Smooth muscle cell (in vitro differentiated cells): ENCODE measurements at regions not wholly inside any gene's neighbourhood (a gene's known extent, or its start where the extent isn't known, plus 50 kb on each side); places are given as distances from the start of the nearest gene placed in this dataset.
A peak's percentile ranks its signal among the peaks of the same experiment; 100 is the strongest.

Source experiments
- DNase-seq: peaks from one replicate; lab custom pipeline; 2025; ENCODE audit not compliant: unreplicated experiment; lab: John Stamatoyannopoulos, UW
- H2AFZ ChIP-seq: fragments of 200-600 bp; sonication (generic); 2 replicates; pipeline ENCODE4 v1.6.0; 2016; ENCODE audit warnings: antibody characterized with exemption, low read depth, mild to moderate bottlenecking
- H3F3A ChIP-seq: fragments of 200-600 bp; sonication (generic); 2 replicates; pipeline ENCODE4 v1.6.0; 2017; ENCODE audit warnings: antibody characterized with exemption, low read depth
- H3K27ac ChIP-seq: fragments of 200-600 bp; sonication (generic); 2 replicates; pipeline ENCODE4 v1.5.1; 2016; ENCODE audit warnings: low read depth, mild to moderate bottlenecking
- H3K27me3 ChIP-seq: fragments of 200-600 bp; sonication (generic); 2 replicates; pipeline ENCODE4 v1.6.1; 2016; ENCODE audit warnings: low read depth, mild to moderate bottlenecking
- H3K36me3 ChIP-seq: fragments of 200-600 bp; sonication (generic); 2 replicates; pipeline ENCODE4 v1.5.1; 2016; ENCODE audit warnings: low read depth
- H3K4me1 ChIP-seq: fragments of 200-600 bp; sonication (generic); 2 replicates; pipeline ENCODE4 v1.5.1; 2016; ENCODE audit warnings: low read depth
- H3K4me2 ChIP-seq: fragments of 200-600 bp; sonication (generic); 2 replicates; pipeline ENCODE4 v1.6.0; 2016; ENCODE audit warnings: mild to moderate bottlenecking
- H3K4me3 ChIP-seq: fragments of 200-600 bp; sonication (generic); 2 replicates; pipeline ENCODE4 v1.5.1; 2016; ENCODE audit warnings: mild to moderate bottlenecking
- H3K79me2 ChIP-seq: fragments of 200-600 bp; sonication (generic); 2 replicates; pipeline ENCODE4 v1.6.0; 2016; ENCODE audit warnings: low read depth, mild to moderate bottlenecking
- H3K9ac ChIP-seq: fragments of 200-600 bp; sonication (generic); 2 replicates; pipeline ENCODE4 v1.6.0; 2016; ENCODE audit warnings: low read depth
- H3K9me3 ChIP-seq: fragments of 200-600 bp; sonication (generic); replicated peaks from 2 replicates; pipeline ENCODE4 v1.5.1; 2016; ENCODE audit warnings: low read depth
- H4K20me1 ChIP-seq: fragments of 200-600 bp; sonication (generic); 2 replicates; pipeline ENCODE4 v1.6.0; 2016; ENCODE audit warnings: low read depth
- WGBS: methylation state at CpG from one replicate; pipeline ENCODE4 v1.1.7; 2016; ENCODE audit warnings: low lambda C conversion rate; 5-methylcytosine and 5-hydroxymethylcytosine counted together
- TF ChIP-seq, protein P1 (sequence below): fragments of 200-600 bp; sonication (generic); IDR thresholded peaks from 2 replicates; pipeline ENCODE4 v1.5.1; 2017; ENCODE audit warnings: borderline replicate concordance, mild to moderate bottlenecking, antibody characterized with exemption; ENCODE audit not compliant: insufficient read depth, poor library complexity, severe bottlenecking

DNA sequence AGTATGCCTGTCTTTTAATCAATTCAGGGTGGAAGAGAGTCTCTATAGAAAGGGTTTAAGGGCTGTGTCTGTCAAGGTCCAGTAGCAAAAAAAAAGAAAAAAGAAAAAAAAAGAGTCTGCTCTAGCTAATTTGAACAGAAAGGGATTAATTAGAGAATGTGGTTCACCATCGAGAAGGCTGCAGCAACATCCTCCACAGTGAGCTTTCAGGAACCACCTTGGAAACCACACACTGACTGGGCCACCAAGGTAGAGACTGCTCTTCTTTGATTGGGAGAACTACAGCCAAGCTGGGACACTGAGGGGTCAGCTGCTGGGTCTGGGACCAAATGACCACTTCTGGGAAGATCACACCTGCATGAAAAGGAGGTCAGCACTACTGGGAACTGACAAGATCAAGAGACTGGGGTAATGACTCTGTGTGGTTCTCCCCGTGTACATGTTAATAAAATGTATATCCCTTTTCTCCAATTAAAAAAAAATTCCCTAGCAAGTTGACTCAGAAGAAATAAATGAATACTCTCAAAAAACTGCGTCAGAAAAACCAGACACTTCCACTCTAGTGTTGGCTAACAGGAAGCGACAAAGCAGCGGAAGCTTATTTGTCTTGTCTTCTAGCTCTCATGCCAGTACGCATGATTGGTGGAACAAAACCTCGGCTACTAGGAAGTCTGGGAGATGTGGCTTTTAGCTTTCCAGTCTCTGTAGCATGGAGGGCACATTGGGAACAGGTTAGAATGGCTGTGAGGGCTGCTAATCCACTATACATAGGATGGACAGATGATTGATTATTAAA, 60.0 kb upstream of the IVNS1ABP start:
- WGBS, result 77% methylated on average over 7 of the region's 7 CpGs
- H3K4me1 ChIP-seq, result no peaks in the 10 kb centered on the region
- TF ChIP-seq, protein P1, sequence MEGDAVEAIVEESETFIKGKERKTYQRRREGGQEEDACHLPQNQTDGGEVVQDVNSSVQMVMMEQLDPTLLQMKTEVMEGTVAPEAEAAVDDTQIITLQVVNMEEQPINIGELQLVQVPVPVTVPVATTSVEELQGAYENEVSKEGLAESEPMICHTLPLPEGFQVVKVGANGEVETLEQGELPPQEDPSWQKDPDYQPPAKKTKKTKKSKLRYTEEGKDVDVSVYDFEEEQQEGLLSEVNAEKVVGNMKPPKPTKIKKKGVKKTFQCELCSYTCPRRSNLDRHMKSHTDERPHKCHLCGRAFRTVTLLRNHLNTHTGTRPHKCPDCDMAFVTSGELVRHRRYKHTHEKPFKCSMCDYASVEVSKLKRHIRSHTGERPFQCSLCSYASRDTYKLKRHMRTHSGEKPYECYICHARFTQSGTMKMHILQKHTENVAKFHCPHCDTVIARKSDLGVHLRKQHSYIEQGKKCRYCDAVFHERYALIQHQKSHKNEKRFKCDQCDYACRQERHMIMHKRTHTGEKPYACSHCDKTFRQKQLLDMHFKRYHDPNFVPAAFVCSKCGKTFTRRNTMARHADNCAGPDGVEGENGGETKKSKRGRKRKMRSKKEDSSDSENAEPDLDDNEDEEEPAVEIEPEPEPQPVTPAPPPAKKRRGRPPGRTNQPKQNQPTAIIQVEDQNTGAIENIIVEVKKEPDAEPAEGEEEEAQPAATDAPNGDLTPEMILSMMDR, result no peak
- no peaks in the 10 kb centered on the region for H3F3A ChIP-seq
- H3K79me2 ChIP-seq, result no peaks in the 10 kb centered on the region
- no peaks in the 10 kb centered on the region for H4K20me1 ChIP-seq
- H3K27me3 ChIP-seq, result no peaks in the 10 kb centered on the region
- H3K4me3 ChIP-seq, result no peak overlapping the region
- no peak overlapping the region for H3K9ac ChIP-seq
- no peak overlapping the region for H3K4me2 ChIP-seq
- H3K36me3 ChIP-seq, result no peaks in the 10 kb centered on the region
- H3K27ac ChIP-seq, result peak overlapping the region; percentile 30
- no peak for DNase-seq
- H3K9me3 ChIP-seq, result no peaks in the 10 kb centered on the region
- H2AFZ ChIP-seq, result no peak overlapping the region

DNA sequence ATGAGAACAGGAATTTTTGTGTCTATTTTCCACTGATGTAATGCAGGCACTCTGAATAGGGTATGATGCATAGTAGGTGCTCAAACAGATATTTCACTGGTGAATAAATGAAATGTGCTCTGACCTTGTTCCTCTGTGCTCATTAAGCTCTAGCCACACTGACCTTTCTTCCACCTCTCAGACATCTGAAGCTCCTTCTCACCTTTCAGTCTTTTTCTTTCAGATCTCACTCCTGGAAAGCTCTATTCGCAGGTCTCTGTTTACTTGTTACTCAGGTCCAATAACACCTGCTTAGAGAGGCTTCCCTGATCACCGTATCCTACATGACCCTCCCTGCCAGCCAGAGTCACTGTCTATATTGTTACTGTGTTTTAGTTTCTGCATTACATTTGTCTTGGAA, 59.2 kb upstream of the IVNS1ABP start:
- no peaks in the 10 kb centered on the region for H3F3A ChIP-seq
- H3K9me3 ChIP-seq, result no peaks in the 10 kb centered on the region
- no peak overlapping the region for H3K4me3 ChIP-seq
- H4K20me1 ChIP-seq, result no peaks in the 10 kb centered on the region
- no peaks in the 10 kb centered on the region for H3K36me3 ChIP-seq
- no peaks in the 10 kb centered on the region for H3K27me3 ChIP-seq
- no peak overlapping the region for H3K9ac ChIP-seq
- DNase-seq, result no peak
- no peaks in the 10 kb centered on the region for H3K79me2 ChIP-seq
- no peak overlapping the region for H3K4me2 ChIP-seq
- TF ChIP-seq, protein P1, result no peak
- no peak overlapping the region for H2AFZ ChIP-seq
- no peaks in the 10 kb centered on the region for H3K4me1 ChIP-seq
- 88% methylated on average over 2 of the region's 2 CpGs for WGBS
- H3K27ac ChIP-seq, result no peak overlapping the region

- H3K9me3 ChIP-seq, result no peaks in the 10 kb centered on the region
- H3K4me1 ChIP-seq, result no peaks in the 10 kb centered on the region
- no peaks in the 10 kb centered on the region for H3K79me2 ChIP-seq
- WGBS, result 95% methylated on average over 6 of the region's 6 CpGs
- H3F3A ChIP-seq, result no peaks in the 10 kb centered on the region
- no peak overlapping the region for H3K27ac ChIP-seq
- H3K9ac ChIP-seq, result no peak overlapping the region
- H4K20me1 ChIP-seq, result no peaks in the 10 kb centered on the region
- no peak overlapping the region for H3K4me2 ChIP-seq
- H2AFZ ChIP-seq, result no peak overlapping the region
- TF ChIP-seq, protein P1, result no peak
- H3K4me3 ChIP-seq, result no peak overlapping the region
- H3K27me3 ChIP-seq, result no peaks in the 10 kb centered on the region
- no peak for DNase-seq
- H3K36me3 ChIP-seq, result no peaks in the 10 kb centered on the region
Measured at GRCh38 chr1:185375583-185375982, 58.5 kb upstream of the IVNS1ABP start.
